ENCODE measurements at regions not wholly inside any gene's neighbourhood (a gene's known extent, or its start where the extent isn't known, plus 50 kb on each side); places are given as distances from the start of the nearest gene placed in this dataset.

DNA sequence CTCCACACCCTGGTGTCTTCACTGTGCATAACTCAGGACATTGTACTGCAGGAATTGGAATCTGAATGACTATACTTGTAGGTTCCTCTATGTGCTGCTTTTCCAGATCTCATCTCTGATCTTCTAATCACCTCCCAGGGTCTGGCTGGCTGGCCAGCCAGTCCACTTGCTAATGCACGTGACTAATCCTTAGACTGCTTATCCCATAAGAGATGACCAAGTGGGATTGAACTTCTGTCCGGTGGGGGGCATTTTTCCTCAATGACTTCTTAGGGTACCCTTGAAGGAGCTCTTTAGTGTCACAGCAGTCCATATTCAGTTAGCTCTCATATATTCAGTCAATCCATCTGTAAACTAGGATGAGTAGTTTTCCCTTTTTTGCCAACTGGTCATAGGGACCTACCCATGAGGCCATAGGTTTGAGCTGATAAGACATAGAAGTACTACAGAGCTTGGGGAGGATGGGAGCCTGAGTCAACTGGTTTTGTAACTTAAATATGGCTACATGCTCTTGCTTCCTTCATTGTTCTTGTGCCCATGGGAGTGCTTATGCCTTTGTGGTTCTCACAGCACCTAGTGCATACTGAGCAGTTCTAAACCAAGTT lies 71.9 kb upstream of the WDR1 start:
- H3K36me3 ChIP-seq (ENCODE audit: insufficient read depth) = no peaks in the 10 kb centered on the region
- no peaks in the 10 kb centered on the region for H4K20me1 ChIP-seq (replicated peaks; ENCODE audit: insufficient read depth)
- no peak overlapping the region for H3K4me3 ChIP-seq
- H3K27ac Mint-ChIP-seq = no peak overlapping the region
- no peaks in the 10 kb centered on the region for H3K27me3 Mint-ChIP-seq (ENCODE audit: insufficient read depth, low read depth, poor library complexity)
- H3K4me2 ChIP-seq = no peak overlapping the region
- no peak for ATAC-seq
- no peak for DNase-seq (ENCODE audit: low spot score)
- no peaks in the 10 kb centered on the region for H3F3A ChIP-seq (replicated peaks; ENCODE audit: low read depth)
- H3K27ac ChIP-seq (ENCODE audit: low read depth) = no peak overlapping the region
- H3K9me3 Mint-ChIP-seq = no peaks in the 10 kb centered on the region
- H3K4me1 ChIP-seq (ENCODE audit: insufficient read depth) = no peaks in the 10 kb centered on the region
- no peak overlapping the region for H3K4me3 Mint-ChIP-seq
- H3K27me3 ChIP-seq (ENCODE audit: insufficient read depth) = no peaks in the 10 kb centered on the region
- H3K4me1 Mint-ChIP-seq = no peaks in the 10 kb centered on the region
- no peak for TF ChIP-seq REST (IDR thresholded peaks at IDR 0.05; ENCODE audit: unreplicated experiment)
- TF ChIP-seq JUNB (IDR thresholded peaks at IDR 0.05; ENCODE audit: unreplicated experiment) = no peak
- TF ChIP-seq ZNF462 (CRISPR knock-in tag; IDR thresholded peaks at IDR 0.05) = no peak
- TF ChIP-seq CTCF (conservative IDR thresholded peaks at IDR 0.05; ENCODE audit: low read depth in 2 of 2) = no peak
- TF ChIP-seq ETS1 (IDR thresholded peaks at IDR 0.05) = no peak
- no peak for TF ChIP-seq ZNF114 (CRISPR knock-in tag; IDR thresholded peaks at IDR 0.05)
- TF ChIP-seq CREB1 (CRISPR knock-in tag; IDR thresholded peaks at IDR 0.05; ENCODE audit: low read depth) = no peak
- TF ChIP-seq EZH2 (IDR thresholded peaks at IDR 0.05; ENCODE audit: low read depth, unreplicated experiment) = no peak
- no peak for TF ChIP-seq STAT1 (IDR thresholded peaks at IDR 0.05; ENCODE audit: unreplicated experiment)
- TF ChIP-seq POLR2AphosphoS5 (IDR thresholded peaks at IDR 0.05; ENCODE audit: low read depth) = no peak
- no peak for TF ChIP-seq ZNF331 (CRISPR knock-in tag; IDR thresholded peaks at IDR 0.05; ENCODE audit: low read depth)
- no peak for TF ChIP-seq EZH2phosphoT487 (IDR thresholded peaks at IDR 0.05; ENCODE audit: unreplicated experiment)
- no peak for TF ChIP-seq NANOG (IDR thresholded peaks at IDR 0.05; ENCODE audit: borderline replicate concordance)
- no peaks in the 10 kb centered on the region for H3K36me3 Mint-ChIP-seq (ENCODE audit: low read depth)
- H3K9me2 ChIP-seq (ENCODE audit: insufficient read depth) = peaks cover 5% of the 10 kb centered on the region; the same call in 1 of the 2 replicates
- no peak overlapping the region for H2AFZ ChIP-seq
- H3K79me2 ChIP-seq (replicated peaks; ENCODE audit: insufficient read depth) = no peaks in the 10 kb centered on the region

Measured in GM23338 (cell line).